Thyroid gland (tissue), 4 donors: ENCODE measurements at regions not wholly inside any gene's neighbourhood (a gene's known extent, or its start where the extent isn't known, plus 50 kb on each side); places are given as distances from the start of the nearest gene placed in this dataset.

Experiments
- DNase-seq, 2 donors: peaks; one replicate each; pipeline ENCODE4 v3.0.0-alpha.2; 2019
- H3K27ac ChIP-seq, 3 donors: fragments of 200-600 bp; sonication (generic); 1 replicate in 2 of 3; 2 replicates in 1 of 3; pipeline ENCODE4 v1.5.1; 2016 to 2019; ENCODE audit warnings: mild to moderate bottlenecking in 1 of 3, moderate library complexity in 1 of 3
- H3K27me3 ChIP-seq: fragments of 200-600 bp; sonication (generic); one replicate; pipeline ENCODE4 v1.5.1; 2019
- H3K36me3 ChIP-seq, 2 donors: fragments of 200-600 bp; sonication (generic); one replicate each; pipeline ENCODE4 v1.5.1; 2016 to 2019
- H3K4me1 ChIP-seq, 2 donors: fragments of 200-600 bp; sonication (generic); one replicate each; pipeline ENCODE4 v1.5.1; 2017 to 2019
- H3K4me3 ChIP-seq, 3 donors: fragments of 200-600 bp; sonication (generic); replicated peaks in 1 of 3; 1 replicate in 2 of 3; 2 replicates in 1 of 3; pipeline ENCODE4 v1.5.1; 2016; ENCODE audit warnings: mild to moderate bottlenecking in 1 of 3
- H3K9me3 ChIP-seq: fragments of 200-600 bp; sonication (generic); one replicate; pipeline ENCODE4 v1.5.1; 2017
- CTCF ChIP-seq, 6 experiments: fragments of 200-600 bp in 3 of 6; fragments of 450-650 bp in 3 of 6; sonication (generic) in 3 of 6; IDR thresholded peaks; one replicate each; pipeline ENCODE4 v1.5.1; 2016 to 2019; ENCODE audit warnings: antibody characterized with exemption in 6 of 6, mild to moderate bottlenecking in 2 of 6, inconsistent platforms in 1 of 6, moderate library complexity in 1 of 6
- POLR2A ChIP-seq, 2 donors: fragments of 450-650 bp; IDR thresholded peaks; one replicate each; pipeline ENCODE4 v1.6.1; 2017; ENCODE audit warnings: antibody characterized with exemption in 2 of 2, mild to moderate bottlenecking in 2 of 2, moderate library complexity in 1 of 2
- WGBS, 2 donors: methylation state at CpG; one replicate each; pipeline ENCODE4 v1.1.5; 2017; 5-methylcytosine and 5-hydroxymethylcytosine counted together
- intact Hi-C: fragments of 100-400 bp; cut with DNase I; formaldehyde crosslinking; loops from one replicate; pipeline ENCODE4 v1.15.1; 2023

GRCh38 chr9:26725573-26725972 is 167.0 kb downstream of the CAAP1 start:
- intact Hi-C loops: no loop called here
- Histone ChIP-seq H3K4me3 (no peak overlapping the region), H3K9me3 (no peaks in the 10 kb centered on the region), H3K4me1 (no peaks in the 10 kb centered on the region), H3K36me3 (no peaks in the 10 kb centered on the region), H3K27me3 (no peaks in the 10 kb centered on the region), H3K27ac (no peak overlapping the region)
- 47 to 79% methylated on average over 3 of the region's 3 CpGs for WGBS, 2 donors
- TF ChIP-seq POLR2A (IDR thresholded peaks at IDR 0.05): no peak
- TF ChIP-seq CTCF (IDR thresholded peaks at IDR 0.05): no peak
- no peak for DNase-seq

- Histone ChIP-seq H3K27ac (no peak overlapping the region), H3K4me3 (no peak overlapping the region), H3K4me1 (no peaks in the 10 kb centered on the region), H3K36me3 (no peaks in the 10 kb centered on the region), H3K27me3 (no peaks in the 10 kb centered on the region), H3K9me3 (no peaks in the 10 kb centered on the region)
- WGBS, 2 donors: 32 to 37% methylated on average over 9 of the region's 9 CpGs
- DNase-seq: peak; percentile 4 to 26
- intact Hi-C loops: no loop called here
- TF ChIP-seq POLR2A (IDR thresholded peaks at IDR 0.05): no peak
- peak in 1 of 6 experiments; percentile 29 for TF ChIP-seq CTCF (IDR thresholded peaks at IDR 0.05)
Observed at GRCh38 chr9:26723486-26723885, 169.1 kb downstream of the CAAP1 start.

GRCh38 chr9:26722755-26723154 is 169.8 kb downstream of the CAAP1 start:
- Histone ChIP-seq H3K27me3 (no peaks in the 10 kb centered on the region), H3K27ac (no peak overlapping the region), H3K4me1 (no peaks in the 10 kb centered on the region), H3K4me3 (no peak overlapping the region), H3K9me3 (no peaks in the 10 kb centered on the region), H3K36me3 (no peaks in the 10 kb centered on the region)
- intact Hi-C loops: no loop called here
- no peak for TF ChIP-seq POLR2A (IDR thresholded peaks at IDR 0.05)
- no peak for TF ChIP-seq CTCF (IDR thresholded peaks at IDR 0.05)
- no peak for DNase-seq
- whole genome bisulfite sequencing, 2 donors: 59 to 77% methylated on average over 6 of the region's 6 CpGs

- H3K36me3 ChIP-seq: no peaks in the 10 kb centered on the region
- no peaks in the 10 kb centered on the region for H3K9me3 ChIP-seq
- intact Hi-C loops: no loop called here
- H3K27me3 ChIP-seq: no peaks in the 10 kb centered on the region
- no peak for DNase-seq
- no peak overlapping the region for H3K27ac ChIP-seq
- TF ChIP-seq CTCF (IDR thresholded peaks at IDR 0.05) (no peak), POLR2A (IDR thresholded peaks at IDR 0.05) (no peak)
- no peak overlapping the region for H3K4me3 ChIP-seq
- whole genome bisulfite sequencing, 2 donors: 86 to 87% methylated on average over 3 of the region's 3 CpGs
- no peaks in the 10 kb centered on the region for H3K4me1 ChIP-seq
Observed at GRCh38 chr9:26710008-26710407, 182.6 kb downstream of the CAAP1 start.

GRCh38 chr9:26706223-26706622 is 186.4 kb downstream of the CAAP1 start:
- no peak for TF ChIP-seq CTCF (IDR thresholded peaks at IDR 0.05)
- TF ChIP-seq POLR2A (IDR thresholded peaks at IDR 0.05): no peak
- DNase-seq: no peak
- H3K36me3 ChIP-seq: no peaks in the 10 kb centered on the region
- no peak overlapping the region for H3K27ac ChIP-seq
- no peaks in the 10 kb centered on the region for H3K27me3 ChIP-seq
- H3K4me1 ChIP-seq: no peaks in the 10 kb centered on the region
- WGBS, 2 donors: 82 to 90% methylated on average over 3 of the region's 3 CpGs
- no peaks in the 10 kb centered on the region for H3K9me3 ChIP-seq
- intact Hi-C loops: no loop called here
- H3K4me3 ChIP-seq: no peak overlapping the region
